H9 (cell line): ENCODE measurements at regions not wholly inside any gene's neighbourhood (a gene's known extent, or its start where the extent isn't known, plus 50 kb on each side); places are given as distances from the start of the nearest gene placed in this dataset.

ENCODE experiments used
- DNase-seq: peaks from one replicate; pipeline ENCODE4 v3.0.0-alpha.2; 2017
- H2AFZ ChIP-seq: one replicate; pipeline ENCODE4 v1.6.1; 2013; ENCODE audit warnings: mild to moderate bottlenecking, low read length, control low read depth, moderate library complexity
- H2AK5ac ChIP-seq: 2 replicates; pipeline ENCODE4 v1.6.1; 2013; ENCODE audit warnings: low read length, control low read depth, mixed read lengths; ENCODE audit not compliant: insufficient read length
- H2BK120ac ChIP-seq: one replicate; pipeline ENCODE4 v1.6.1; 2013; ENCODE audit warnings: low read depth, mild to moderate bottlenecking, low read length, control low read depth, inconsistent platforms; ENCODE audit not compliant: poor library complexity, severe bottlenecking
- H2BK12ac ChIP-seq: 2 replicates; pipeline ENCODE4 v1.6.1; 2013; ENCODE audit warnings: low read length, control low read depth, mixed read lengths, low read depth; ENCODE audit not compliant: insufficient read length
- H2BK15ac ChIP-seq: 2 replicates; pipeline ENCODE4 v1.6.1; 2013; ENCODE audit warnings: low read depth, low read length, control low read depth
- H2BK20ac ChIP-seq: one replicate; pipeline ENCODE4 v1.6.1; 2013; ENCODE audit warnings: low read depth, mild to moderate bottlenecking, low read length, control low read depth, inconsistent platforms; ENCODE audit not compliant: poor library complexity, severe bottlenecking
- H2BK5ac ChIP-seq: 2 replicates; pipeline ENCODE4 v1.6.1; 2013; ENCODE audit warnings: low read length, control low read depth, mixed read lengths; ENCODE audit not compliant: insufficient read length
- H3K14ac ChIP-seq: 2 replicates; pipeline ENCODE4 v1.6.1; 2013; ENCODE audit warnings: low read length, control low read depth; ENCODE audit not compliant: insufficient read depth
- H3K18ac ChIP-seq: 2 replicates; pipeline ENCODE4 v1.6.1; 2013; ENCODE audit warnings: low read depth, mild to moderate bottlenecking, mixed read lengths, low read length, control low read depth; ENCODE audit not compliant: insufficient read length
- H3K23ac ChIP-seq: 2 replicates; pipeline ENCODE4 v1.6.1; 2013; ENCODE audit warnings: low read length, control low read depth, mixed read lengths, low read depth; ENCODE audit not compliant: insufficient read length
- H3K23me2 ChIP-seq: 2 replicates; pipeline ENCODE4 v1.6.1; 2013; ENCODE audit warnings: low read depth, mild to moderate bottlenecking, mixed read lengths, low read length, control low read depth; ENCODE audit not compliant: insufficient read length, poor library complexity, severe bottlenecking
- H3K27ac ChIP-seq: 2 replicates; pipeline ENCODE4 v1.5.1; 2013; ENCODE audit warnings: low read length, control low read depth, mixed read lengths, low read depth; ENCODE audit not compliant: insufficient read length
- H3K27me3 ChIP-seq: 2 replicates; pipeline ENCODE4 v1.6.1; 2013; ENCODE audit warnings: low read length, control low read depth, inconsistent platforms; ENCODE audit not compliant: insufficient read depth
- H3K4ac ChIP-seq: 2 replicates; pipeline ENCODE4 v1.6.1; 2013; ENCODE audit warnings: low read depth, mild to moderate bottlenecking, control low read depth, inconsistent platforms, low read length, moderate library complexity
- H3K4me1 ChIP-seq: 2 replicates; pipeline ENCODE4 v1.6.1; 2013; ENCODE audit warnings: low read length, control low read depth, inconsistent platforms; ENCODE audit not compliant: insufficient read depth
- H3K4me2 ChIP-seq: 2 replicates; pipeline ENCODE4 v1.6.1; 2013; ENCODE audit warnings: low read length, control low read depth, mixed read lengths; ENCODE audit not compliant: insufficient read length, insufficient read depth
- H3K56ac ChIP-seq: 2 replicates; pipeline ENCODE4 v1.6.1; 2013; ENCODE audit warnings: low read depth, mild to moderate bottlenecking, mixed read lengths, low read length, control low read depth; ENCODE audit not compliant: insufficient read length
- H3K79me1 ChIP-seq: 2 replicates; pipeline ENCODE4 v1.6.1; 2013; ENCODE audit warnings: low read depth, mild to moderate bottlenecking, moderate library complexity, low read length, control low read depth, inconsistent platforms; ENCODE audit not compliant: insufficient read depth, poor library complexity, severe bottlenecking
- H3K79me2 ChIP-seq: 2 replicates; pipeline ENCODE4 v1.6.1; 2013; ENCODE audit warnings: low read length, control low read depth, inconsistent platforms; ENCODE audit not compliant: insufficient read depth
- H3K9ac ChIP-seq: 2 replicates; pipeline ENCODE4 v1.6.1; 2013; ENCODE audit warnings: low read length, control low read depth, mixed read lengths; ENCODE audit not compliant: insufficient read length; ENCODE audit errors: extremely low read depth
- H3K9me3 ChIP-seq: one replicate; pipeline ENCODE4 v1.6.1; 2013; ENCODE audit warnings: low read depth, low read length, inconsistent platforms; ENCODE audit not compliant: control insufficient read depth
- H3T11ph ChIP-seq: one replicate; pipeline ENCODE4 v1.6.1; 2013; ENCODE audit warnings: mild to moderate bottlenecking, low read length, control low read depth, inconsistent platforms
- H4K20me1 ChIP-seq: one replicate; pipeline ENCODE4 v1.6.1; 2013; ENCODE audit not compliant: control insufficient read depth, insufficient read length, insufficient read depth
- H4K5ac ChIP-seq: 2 replicates; pipeline ENCODE4 v1.6.1; 2013; ENCODE audit warnings: low read depth, mild to moderate bottlenecking, mixed read lengths, low read length, control low read depth; ENCODE audit not compliant: insufficient read length
- H4K8ac ChIP-seq: replicated peaks from 2 replicates; pipeline ENCODE4 v1.6.1; 2013; ENCODE audit warnings: low read length, control low read depth, mixed read lengths, low read depth; ENCODE audit not compliant: insufficient read length
- H4K91ac ChIP-seq: 2 replicates; pipeline ENCODE4 v1.6.1; 2013; ENCODE audit warnings: low read depth, mild to moderate bottlenecking, moderate library complexity, mixed read lengths, low read length, control low read depth; ENCODE audit not compliant: insufficient read length
- H3K27ac Mint-ChIP-seq, 3 experiments: 2 replicates in 2 of 3; 3 replicates in 1 of 3; pipeline ENCODE4 v1.8.0; 2020 to 2021; ENCODE audit warnings: mixed read lengths in 3 of 3, mild to moderate bottlenecking in 1 of 3, moderate library complexity in 1 of 3
- H3K27me3 Mint-ChIP-seq: 2 replicates; pipeline ENCODE4 v1.8.0; 2021; ENCODE audit warnings: low read depth, mild to moderate bottlenecking, moderate library complexity, mixed read lengths
- H3K36me3 Mint-ChIP-seq, 3 experiments: 2 replicates in 2 of 3; 3 replicates in 1 of 3; pipeline ENCODE4 v1.8.0; 2020 to 2021; ENCODE audit warnings: low read depth in 3 of 3, mixed read lengths in 3 of 3; ENCODE audit not compliant: insufficient read depth in 1 of 3
- H3K4me1 Mint-ChIP-seq, 2 experiments: 2 replicates each; pipeline ENCODE4 v1.8.0; 2020; ENCODE audit warnings: mixed read lengths in 2 of 2
- H3K4me3 Mint-ChIP-seq, 2 experiments: 2 replicates in 1 of 2; 3 replicates in 1 of 2; pipeline ENCODE4 v1.8.0; 2020 to 2021; ENCODE audit warnings: mild to moderate bottlenecking in 2 of 2, mixed read lengths in 2 of 2, moderate library complexity in 1 of 2
- H3K9me3 Mint-ChIP-seq, 2 experiments: 2 replicates in 1 of 2; 3 replicates in 1 of 2; pipeline ENCODE4 v1.8.0; 2020; ENCODE audit warnings: mild to moderate bottlenecking in 2 of 2, mixed read lengths in 2 of 2, moderate library complexity in 1 of 2
- CTCF ChIP-seq: fragments of 200-600 bp; sonication (generic); conservative IDR thresholded peaks from 3 replicates; pipeline ENCODE4 v1.8.0; 2021; ENCODE audit warnings: antibody characterized with exemption, mild to moderate bottlenecking
- WGBS: extraction: QIAGEN DNeasy Blood & Tissue Kit; methylation state at CpG from one replicate; pipeline ENCODE4 v1.1.7; 2013; ENCODE audit warnings: missing lambda C conversion rate, low lambda C conversion rate, mixed read lengths; ENCODE audit not compliant: insufficient read length; ENCODE audit errors: extremely low coverage; 5-methylcytosine and 5-hydroxymethylcytosine counted together

GRCh38 chr2:105561401-105561800 is 162.6 kb upstream of the FHL2 start:
- Histone ChIP-seq H2BK5ac (no peak overlapping the region), H3K56ac (no peak overlapping the region), H3K27ac (no peak overlapping the region), H3K4me2 (no peak overlapping the region), H2BK15ac (no peak overlapping the region), H2BK12ac (no peak overlapping the region), H2AK5ac (no peak overlapping the region), H3K4me1 (no peaks in the 10 kb centered on the region), H3K14ac (no peak overlapping the region), H3K9ac (no peak overlapping the region), H2BK20ac (no peak overlapping the region), H4K8ac (no peak overlapping the region), H3K4ac (no peak overlapping the region), H2BK120ac (no peak overlapping the region), H4K20me1 (no peaks in the 10 kb centered on the region), H3K23ac (no peak overlapping the region), H3K9me3 (no peaks in the 10 kb centered on the region), H2AFZ (no peak overlapping the region), H3K23me2 (no peaks in the 10 kb centered on the region), H4K5ac (no peak overlapping the region), H4K91ac (no peak overlapping the region), H3K18ac (no peak overlapping the region), H3T11ph (no peak overlapping the region), H3K27me3 (no peaks in the 10 kb centered on the region), H3K79me2 (no peaks in the 10 kb centered on the region), H3K79me1 (no peaks in the 10 kb centered on the region)
- Mint-ChIP-seq H3K4me1 (no peaks in the 10 kb centered on the region), H3K27me3 (peaks cover 20% of the 10 kb centered on the region), H3K9me3 (no peaks in the 10 kb centered on the region), H3K36me3 (no peaks in the 10 kb centered on the region), H3K27ac (no peak overlapping the region), H3K4me3 (no peak overlapping the region)
- DNase-seq = no peak
- no CpG with 5 or more reads among the region's 9 CpGs for WGBS
- TF ChIP-seq CTCF = no peak
